Activated T-cell treated with anti-CD3 and anti-CD28 coated beads, Interleukin-2, amount 50 U/mL, for 24 hours (primary cell): ENCODE measurements at regions not wholly inside any gene's neighbourhood (a gene's known extent, or its start where the extent isn't known, plus 50 kb on each side); places are given as distances from the start of the nearest gene placed in this dataset.
A peak's percentile ranks its signal among the peaks of the same experiment; 100 is the strongest.

Experiments
- DNase-seq: peaks from one replicate; pipeline ENCODE4 v3.0.0-alpha.2; 2020
- H3K27ac Mint-ChIP-seq: 2 replicates; pipeline ENCODE4 v1.8.0; 2020; ENCODE audit warnings: mild to moderate bottlenecking, mixed read lengths
- H3K27me3 Mint-ChIP-seq: 2 replicates; pipeline ENCODE4 v1.8.0; 2020; ENCODE audit warnings: mixed read lengths
- H3K36me3 Mint-ChIP-seq: 2 replicates; pipeline ENCODE4 v1.8.0; 2020; ENCODE audit warnings: low read depth, mixed read lengths
- H3K4me1 Mint-ChIP-seq: 2 replicates; pipeline ENCODE4 v1.8.0; 2020; ENCODE audit warnings: low read depth, mixed read lengths
- H3K4me3 Mint-ChIP-seq: 2 replicates; pipeline ENCODE4 v1.8.0; 2020; ENCODE audit warnings: mild to moderate bottlenecking, moderate library complexity, mixed read lengths
- H3K9me3 Mint-ChIP-seq: 2 replicates; pipeline ENCODE4 v1.8.0; 2020; ENCODE audit warnings: mixed read lengths

- Mint-ChIP-seq H3K36me3 (no peaks in the 10 kb centered on the region), H3K27ac (no peak overlapping the region), H3K27me3 (no peaks in the 10 kb centered on the region), H3K4me3 (no peak overlapping the region), H3K9me3 (peaks cover 18% of the 10 kb centered on the region), H3K4me1 (peaks cover 18% of the 10 kb centered on the region)
- no peak for DNase-seq
Observed at GRCh38 chr1:185574139-185574875, 159.9 kb upstream of the HMCN1 start.

- no peak overlapping the region for H3K4me3 Mint-ChIP-seq
- no peaks in the 10 kb centered on the region for H3K36me3 Mint-ChIP-seq
- no peaks in the 10 kb centered on the region for H3K27me3 Mint-ChIP-seq
- H3K27ac Mint-ChIP-seq: no peak overlapping the region
- H3K9me3 Mint-ChIP-seq: peaks cover 12% of the 10 kb centered on the region
- peaks cover 24% of the 10 kb centered on the region for H3K4me1 Mint-ChIP-seq
- no peak for DNase-seq
Observed at GRCh38 chr1:185573677-185574076, 160.5 kb upstream of the HMCN1 start.

GRCh38 chr1:185573162-185573561, 161.0 kb upstream of the HMCN1 start:
- no peak for DNase-seq
- H3K36me3 Mint-ChIP-seq: no peaks in the 10 kb centered on the region
- H3K4me3 Mint-ChIP-seq: no peak overlapping the region
- H3K9me3 Mint-ChIP-seq: peaks cover 8% of the 10 kb centered on the region
- no peak overlapping the region for H3K27ac Mint-ChIP-seq
- no peaks in the 10 kb centered on the region for H3K27me3 Mint-ChIP-seq
- peaks cover 29% of the 10 kb centered on the region for H3K4me1 Mint-ChIP-seq

GRCh38 chr1:185570962-185571361, 163.2 kb upstream of the HMCN1 start:
- no peaks in the 10 kb centered on the region for H3K36me3 Mint-ChIP-seq
- H3K27ac Mint-ChIP-seq: no peak overlapping the region
- no peak for DNase-seq
- H3K9me3 Mint-ChIP-seq: no peaks in the 10 kb centered on the region
- H3K4me1 Mint-ChIP-seq: peaks cover 51% of the 10 kb centered on the region
- H3K4me3 Mint-ChIP-seq: no peak overlapping the region
- no peaks in the 10 kb centered on the region for H3K27me3 Mint-ChIP-seq

GRCh38 chr1:185568155-185569123, 165.8 kb upstream of the HMCN1 start:
- H3K36me3 Mint-ChIP-seq: no peaks in the 10 kb centered on the region
- DNase-seq: no peak
- peak overlapping the region; percentile 64 for H3K27ac Mint-ChIP-seq
- no peaks in the 10 kb centered on the region for H3K9me3 Mint-ChIP-seq
- H3K4me1 Mint-ChIP-seq: peaks cover 66% of the 10 kb centered on the region
- H3K4me3 Mint-ChIP-seq: no peak overlapping the region
- no peaks in the 10 kb centered on the region for H3K27me3 Mint-ChIP-seq

GRCh38 chr1:185567440-185567839, 166.8 kb upstream of the HMCN1 start:
- no peaks in the 10 kb centered on the region for H3K27me3 Mint-ChIP-seq

GRCh38 chr1:185566995-185567394, 167.2 kb upstream of the HMCN1 start:
- peak overlapping the region; percentile 89 for H3K27ac Mint-ChIP-seq
- no peaks in the 10 kb centered on the region for H3K36me3 Mint-ChIP-seq
- no peaks in the 10 kb centered on the region for H3K27me3 Mint-ChIP-seq
- no peak for DNase-seq
- H3K4me1 Mint-ChIP-seq: peaks cover 76% of the 10 kb centered on the region
- H3K9me3 Mint-ChIP-seq: no peaks in the 10 kb centered on the region
- peak overlapping the region; percentile 13 for H3K4me3 Mint-ChIP-seq

More at GRCh38 chr1:185567440-185567839, 166.8 kb upstream of the HMCN1 start:
- Mint-ChIP-seq H3K36me3 (no peaks in the 10 kb centered on the region), H3K27ac (peak overlapping the region; percentile 89), H3K4me3 (peak overlapping the region; percentile 13), H3K4me1 (peaks cover 72% of the 10 kb centered on the region), H3K9me3 (no peaks in the 10 kb centered on the region)
- DNase-seq: no peak

- Mint-ChIP-seq H3K27me3 (no peaks in the 10 kb centered on the region), H3K4me1 (peaks cover 87% of the 10 kb centered on the region), H3K36me3 (peaks cover 2% of the 10 kb centered on the region), H3K27ac (no peak overlapping the region), H3K9me3 (no peaks in the 10 kb centered on the region), H3K4me3 (no peak overlapping the region)
- no peak for DNase-seq
Observed at GRCh38 chr1:185565302-185565701, 168.9 kb upstream of the HMCN1 start.

GRCh38 chr1:185564816-185565215, 169.4 kb upstream of the HMCN1 start:
- no peak overlapping the region for H3K27ac Mint-ChIP-seq
- H3K4me1 Mint-ChIP-seq: peaks cover 88% of the 10 kb centered on the region
- no peak overlapping the region for H3K4me3 Mint-ChIP-seq

GRCh38 chr1:185562461-185563359, 171.5 kb upstream of the HMCN1 start:
- Mint-ChIP-seq H3K4me1 (peaks cover 73% of the 10 kb centered on the region), H3K4me3 (no peak overlapping the region), H3K27me3 (no peaks in the 10 kb centered on the region), H3K36me3 (peaks cover 2% of the 10 kb centered on the region), H3K27ac (no peak overlapping the region), H3K9me3 (no peaks in the 10 kb centered on the region)
- no peak for DNase-seq

More at GRCh38 chr1:185564816-185565215, 169.4 kb upstream of the HMCN1 start:
- H3K9me3 Mint-ChIP-seq: no peaks in the 10 kb centered on the region
- no peak for DNase-seq
- no peaks in the 10 kb centered on the region for H3K27me3 Mint-ChIP-seq
- peaks cover 2% of the 10 kb centered on the region for H3K36me3 Mint-ChIP-seq

- Mint-ChIP-seq H3K4me1 (peaks cover 62% of the 10 kb centered on the region), H3K4me3 (peak overlapping the region; percentile 0), H3K36me3 (peaks cover 2% of the 10 kb centered on the region), H3K27me3 (no peaks in the 10 kb centered on the region), H3K27ac (peak overlapping the region; percentile 70), H3K9me3 (no peaks in the 10 kb centered on the region)
- no peak for DNase-seq
Observed at GRCh38 chr1:185561629-185562028, 172.6 kb upstream of the HMCN1 start.

- Mint-ChIP-seq H3K27ac (peak overlapping the region; percentile 70), H3K9me3 (no peaks in the 10 kb centered on the region), H3K4me1 (peaks cover 54% of the 10 kb centered on the region), H3K4me3 (no peak overlapping the region), H3K27me3 (no peaks in the 10 kb centered on the region), H3K36me3 (peaks cover 2% of the 10 kb centered on the region)
- DNase-seq: no peak
Observed at GRCh38 chr1:185560760-185561159, 173.4 kb upstream of the HMCN1 start.

- Mint-ChIP-seq H3K4me3 (peak overlapping the region; percentile 35), H3K9me3 (no peaks in the 10 kb centered on the region), H3K4me1 (peaks cover 46% of the 10 kb centered on the region), H3K36me3 (peaks cover 2% of the 10 kb centered on the region), H3K27me3 (no peaks in the 10 kb centered on the region), H3K27ac (peak overlapping the region; percentile 70)
- DNase-seq: peak; percentile 58
Observed at GRCh38 chr1:185559684-185560331, 174.4 kb upstream of the HMCN1 start.

- Mint-ChIP-seq H3K27me3 (no peaks in the 10 kb centered on the region), H3K4me3 (no peak overlapping the region), H3K27ac (peak overlapping the region; percentile 70), H3K4me1 (peaks cover 42% of the 10 kb centered on the region), H3K9me3 (no peaks in the 10 kb centered on the region), H3K36me3 (peaks cover 2% of the 10 kb centered on the region)
- no peak for DNase-seq
Observed at GRCh38 chr1:185559151-185559550, 175.0 kb upstream of the HMCN1 start.
